Hematopoietic multipotent progenitor cell treated with erythropoietin and hydrocortisone succinate and interleukin-3 and kit ligand, for 4 days (in vitro differentiated cells): ENCODE measurements at regions not wholly inside any gene's neighbourhood (a gene's known extent, or its start where the extent isn't known, plus 50 kb on each side); places are given as distances from the start of the nearest gene placed in this dataset.

ENCODE experiments used
- DNase-seq: peaks from one replicate; pipeline ENCODE4 v3.0.0-alpha.2; 2015

DNA sequence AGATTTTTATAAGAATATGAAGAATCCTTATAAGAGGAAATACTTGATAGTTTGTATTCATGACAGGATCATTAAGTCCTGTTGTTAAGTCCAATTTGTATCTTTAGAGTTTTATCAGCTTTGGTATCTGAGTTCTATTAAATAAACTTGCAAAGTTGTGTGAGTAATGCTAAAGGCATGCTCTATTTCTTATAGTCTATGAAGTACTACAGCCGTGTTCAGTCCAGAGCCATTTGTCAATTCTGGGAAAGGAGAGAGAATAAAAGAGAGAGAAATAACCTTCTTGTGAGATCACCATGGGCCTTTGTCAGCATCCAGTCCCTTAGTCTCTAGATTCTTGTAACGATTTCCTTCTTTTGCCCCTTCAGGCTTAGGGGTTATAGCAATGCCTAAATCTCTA is 181.2 kb upstream of the POU3F2 start:
- no peak for DNase-seq

- peak; percentile 75 for DNase-seq
Observed at GRCh38 chr6:98657764-98658163, 176.6 kb upstream of the POU3F2 start.

DNA sequence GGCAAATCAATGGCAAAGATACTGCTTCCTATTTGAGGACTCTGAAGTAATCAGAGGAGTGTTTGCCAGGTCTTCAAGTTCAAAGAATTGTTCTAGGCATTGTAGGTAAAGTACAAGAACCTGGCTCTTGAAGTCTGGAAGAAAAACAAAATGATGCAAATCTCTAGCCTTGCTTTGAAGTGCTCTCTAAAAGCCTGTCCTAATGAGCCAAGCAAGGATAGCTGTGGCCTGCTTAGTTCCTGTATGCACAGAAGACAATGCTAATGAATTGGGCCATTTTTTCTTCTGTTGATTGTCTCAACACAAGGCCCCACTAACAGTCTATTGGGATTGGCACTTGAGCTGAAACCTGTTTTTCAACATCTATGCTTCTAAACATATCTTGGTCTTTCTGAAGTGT is 165.0 kb upstream of the POU3F2 start:
- DNase-seq: no peak

- DNase-seq: no peak
Observed at GRCh38 chr6:98670045-98670746, 164.2 kb upstream of the POU3F2 start.

GRCh38 chr6:98672681-98673475 is 161.5 kb upstream of the POU3F2 start:
- DNase-seq: no peak

- DNase-seq: no peak
Observed at GRCh38 chr6:98678481-98678880, 155.9 kb upstream of the POU3F2 start.

- DNase-seq: no peak
Observed at GRCh38 chr6:98686008-98686601, 148.3 kb upstream of the POU3F2 start.

DNA sequence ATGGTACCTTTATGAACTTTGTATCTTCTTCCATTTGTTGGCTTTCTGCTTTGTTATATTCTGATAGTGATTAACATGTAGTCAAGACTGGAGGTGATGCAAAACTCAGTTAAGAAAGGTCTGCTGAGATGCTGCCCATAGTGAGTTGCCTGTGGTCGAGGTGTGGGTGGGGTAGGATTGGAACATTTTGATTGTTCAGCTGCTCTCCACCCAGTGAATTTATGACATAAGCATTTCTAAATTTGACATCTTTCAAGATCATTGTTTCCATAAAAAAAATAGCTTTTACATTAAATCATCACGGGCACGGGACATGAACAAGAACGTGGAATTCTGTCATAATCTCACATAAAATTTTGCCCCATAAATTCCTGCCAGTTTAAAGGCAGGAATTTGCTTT is 146.6 kb upstream of the POU3F2 start:
- no peak for DNase-seq

- no peak for DNase-seq
Observed at GRCh38 chr6:98695091-98695801, 139.1 kb upstream of the POU3F2 start.

- no peak for DNase-seq
Observed at GRCh38 chr6:98711380-98711779, 123.0 kb upstream of the POU3F2 start.

GRCh38 chr6:98716341-98716740 is 118.0 kb upstream of the POU3F2 start:
- no peak for DNase-seq

- DNase-seq: no peak
Observed at GRCh38 chr6:98717322-98717877, 117.0 kb upstream of the POU3F2 start.

GRCh38 chr6:98717988-98718387 is 116.4 kb upstream of the POU3F2 start:
- DNase-seq: no peak

GRCh38 chr6:98724537-98724936 is 109.8 kb upstream of the POU3F2 start:
- DNase-seq: no peak

DNA sequence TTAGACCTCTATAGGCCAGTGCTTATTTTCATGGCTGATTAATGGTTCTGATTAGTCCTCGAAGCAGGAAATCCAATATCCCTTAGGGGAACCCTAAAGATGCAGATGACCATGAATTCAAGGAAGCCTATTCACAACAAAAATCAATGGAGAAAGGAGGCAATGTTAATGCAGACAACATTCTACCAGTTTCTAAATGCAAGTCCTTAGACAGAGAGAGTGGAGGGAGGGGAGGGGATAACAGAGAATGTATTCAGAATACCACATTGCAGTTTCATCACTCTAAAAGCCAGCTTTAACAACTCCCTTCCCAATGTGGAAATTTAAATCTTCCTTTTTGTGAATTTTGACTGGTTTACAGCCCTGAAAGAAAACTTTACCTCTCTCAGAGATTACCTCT is 87.1 kb upstream of the POU3F2 start:
- DNase-seq: no peak

DNA sequence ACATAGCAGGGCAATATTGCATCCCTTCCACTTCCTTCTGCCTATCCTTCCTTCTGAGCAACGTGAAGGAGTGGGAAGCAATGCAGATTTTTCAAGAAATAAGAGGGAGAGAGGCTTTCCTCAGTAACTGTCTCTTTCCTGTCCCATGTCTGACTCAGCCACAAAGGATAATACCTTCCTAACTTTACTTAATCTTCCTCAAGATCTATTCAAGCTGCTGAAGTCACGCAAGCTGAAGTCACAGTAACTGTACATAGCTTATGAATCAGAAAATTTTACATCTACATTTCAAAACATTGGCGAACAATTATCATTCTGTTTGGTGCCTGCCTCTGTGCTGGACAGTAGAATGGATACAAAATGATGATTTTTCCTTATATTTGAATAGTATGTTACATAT is 86.4 kb upstream of the POU3F2 start:
- no peak for DNase-seq

GRCh38 chr6:98759459-98759858 is 74.9 kb upstream of the POU3F2 start:
- DNase-seq: no peak

DNA sequence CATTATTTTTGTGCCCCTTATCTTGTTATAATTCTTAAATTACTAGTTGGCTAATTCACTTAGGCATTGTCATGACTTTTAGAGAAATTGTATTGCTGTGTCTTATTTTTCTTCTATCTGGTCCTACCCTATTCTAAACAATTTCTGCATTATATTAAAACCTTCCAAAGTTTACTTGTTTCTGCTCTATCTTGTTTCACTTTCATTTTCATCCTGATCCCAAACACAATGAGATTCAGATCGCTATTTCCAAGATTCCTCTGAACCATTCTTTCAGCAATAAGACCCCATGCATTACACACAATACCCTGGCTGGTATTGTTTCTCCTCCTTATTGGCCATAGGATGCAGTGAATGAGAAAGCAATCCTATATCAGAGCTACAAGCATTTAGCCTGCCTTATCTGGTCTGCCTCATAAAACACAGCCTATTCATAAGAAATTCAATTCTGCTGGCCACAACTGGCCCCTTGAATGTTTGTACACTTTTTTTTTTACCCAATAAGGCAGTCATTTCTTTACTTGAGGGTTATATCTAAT is 69.9 kb upstream of the POU3F2 start:
- DNase-seq: no peak

DNA sequence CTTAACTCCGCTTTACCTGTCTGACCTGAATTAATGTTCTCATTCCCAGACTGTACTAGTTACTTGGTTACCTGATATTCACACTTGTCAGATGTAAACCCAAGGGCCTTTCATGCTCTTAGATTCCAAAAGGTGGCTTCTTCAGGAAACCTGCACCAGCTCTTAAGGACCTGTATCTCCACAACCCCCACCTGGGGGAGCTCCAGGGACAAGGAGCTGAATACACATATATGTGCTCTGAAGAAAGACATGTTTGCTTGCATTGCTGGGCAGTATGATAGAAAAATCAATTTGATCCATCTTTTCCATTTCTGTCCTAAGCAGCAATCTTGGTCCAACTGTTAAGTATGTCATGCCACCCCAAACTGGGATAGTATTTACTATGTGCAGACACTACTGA is 64.8 kb upstream of the POU3F2 start:
- DNase-seq: peak; percentile 49

GRCh38 chr6:98775205-98775604 is 59.2 kb upstream of the POU3F2 start:
- DNase-seq: no peak

- DNase-seq: no peak
Observed at GRCh38 chr6:98777762-98778161, 56.6 kb upstream of the POU3F2 start.

- DNase-seq: no peak
Observed at GRCh38 chr6:98779618-98780017, 54.8 kb upstream of the POU3F2 start.

- DNase-seq: no peak
Observed at GRCh38 chr6:98782772-98783171, 51.6 kb upstream of the POU3F2 start.
